ENCODE measurements at regions not wholly inside any gene's neighbourhood (a gene's known extent, or its start where the extent isn't known, plus 50 kb on each side); places are given as distances from the start of the nearest gene placed in this dataset.

GRCh38 chr20:10724449-10725173, 50.8 kb upstream of the JAG1 start:
- no TSS peak for BruUV-seq (replicated peaks)
- Mint-ChIP-seq H3K36me3 (ENCODE audit: insufficient read depth, unreplicated experiment) (no peaks in the 10 kb centered on the region), H3K4me3 (ENCODE audit: low read depth, unreplicated experiment) (no peak overlapping the region), H3K27me3 (ENCODE audit: unreplicated experiment) (no peaks in the 10 kb centered on the region), H3K9me3 (ENCODE audit: low read depth, unreplicated experiment) (peaks cover 7% of the 10 kb centered on the region), H3K4me1 (ENCODE audit: low read depth, unreplicated experiment) (peaks cover 35% of the 10 kb centered on the region), H3K27ac (ENCODE audit: unreplicated experiment) (no peak overlapping the region)
- DNase-seq: no peak
- no peak for TF ChIP-seq CTCF (IDR thresholded peaks at IDR 0.05; ENCODE audit: unreplicated experiment)
- CTCF ChIA-PET: interaction anchor here (0.5 kb wide), 1 partner anchor 543 kb away, joined by 3 read pairs; no protein-coding TSS in a partner anchor
- intact Hi-C loops (cut with micrococcal nuclease; ENCODE audit: unreplicated experiment): no loop called here

- Mint-ChIP-seq H3K4me3 (ENCODE audit: low read depth, unreplicated experiment) (no peak overlapping the region), H3K27me3 (ENCODE audit: unreplicated experiment) (no peaks in the 10 kb centered on the region), H3K27ac (ENCODE audit: unreplicated experiment) (no peak overlapping the region), H3K9me3 (ENCODE audit: low read depth, unreplicated experiment) (peaks cover 7% of the 10 kb centered on the region), H3K4me1 (ENCODE audit: low read depth, unreplicated experiment) (peaks cover 23% of the 10 kb centered on the region), H3K36me3 (ENCODE audit: insufficient read depth, unreplicated experiment) (no peaks in the 10 kb centered on the region)
- no peak for DNase-seq
- BruUV-seq (replicated peaks): no TSS peak
- intact Hi-C loops (cut with micrococcal nuclease; ENCODE audit: unreplicated experiment): no loop called here
- CTCF ChIA-PET: no interaction called here
- TF ChIP-seq CTCF (IDR thresholded peaks at IDR 0.05; ENCODE audit: unreplicated experiment): no peak
Observed at GRCh38 chr20:10728873-10729670, 55.3 kb upstream of the JAG1 start.

GRCh38 chr20:10729785-10730184, 56.0 kb upstream of the JAG1 start:
- Mint-ChIP-seq H3K4me3 (ENCODE audit: low read depth, unreplicated experiment) (no peak overlapping the region), H3K9me3 (ENCODE audit: low read depth, unreplicated experiment) (peaks cover 7% of the 10 kb centered on the region), H3K27me3 (ENCODE audit: unreplicated experiment) (no peaks in the 10 kb centered on the region), H3K36me3 (ENCODE audit: insufficient read depth, unreplicated experiment) (no peaks in the 10 kb centered on the region), H3K4me1 (ENCODE audit: low read depth, unreplicated experiment) (peaks cover 23% of the 10 kb centered on the region), H3K27ac (ENCODE audit: unreplicated experiment) (no peak overlapping the region)
- TF ChIP-seq CTCF (IDR thresholded peaks at IDR 0.05; ENCODE audit: unreplicated experiment): no peak
- no TSS peak for BruUV-seq (replicated peaks)
- intact Hi-C loops (cut with micrococcal nuclease; ENCODE audit: unreplicated experiment): no loop called here
- CTCF ChIA-PET: no interaction called here
- DNase-seq: no peak

- no TSS peak for BruUV-seq (replicated peaks)
- Mint-ChIP-seq H3K36me3 (ENCODE audit: insufficient read depth, unreplicated experiment) (no peaks in the 10 kb centered on the region), H3K9me3 (ENCODE audit: low read depth, unreplicated experiment) (peaks cover 7% of the 10 kb centered on the region), H3K4me3 (ENCODE audit: low read depth, unreplicated experiment) (no peak overlapping the region), H3K4me1 (ENCODE audit: low read depth, unreplicated experiment) (peaks cover 23% of the 10 kb centered on the region), H3K27me3 (ENCODE audit: unreplicated experiment) (no peaks in the 10 kb centered on the region), H3K27ac (ENCODE audit: unreplicated experiment) (no peak overlapping the region)
- CTCF ChIA-PET: no interaction called here
- DNase-seq: no peak
- no peak for TF ChIP-seq CTCF (IDR thresholded peaks at IDR 0.05; ENCODE audit: unreplicated experiment)
- intact Hi-C loops (cut with micrococcal nuclease; ENCODE audit: unreplicated experiment): no loop called here
Observed at GRCh38 chr20:10730629-10731183, 56.9 kb upstream of the JAG1 start.

Data from Calu3 (cell line).